ENCODE measurements at regions not wholly inside any gene's neighbourhood (a gene's known extent, or its start where the extent isn't known, plus 50 kb on each side); places are given as distances from the start of the nearest gene placed in this dataset.

- no peak for DNase-seq
- 47 to 63% (median 49%) methylated on average over 4 of the region's 4 CpGs for WGBS, 5 donors
- no peak overlapping the region for H3K4me3 ChIP-seq
- no peaks in the 10 kb centered on the region for H3K9me3 ChIP-seq
- no peaks in the 10 kb centered on the region for H3K36me3 ChIP-seq
- H3K27ac ChIP-seq = no peak overlapping the region
- H3K4me1 ChIP-seq = no peaks in the 10 kb centered on the region
- intact Hi-C loops (cut with DNase I; ENCODE audit: low total_unique reads) = no loop called here
- TF ChIP-seq POLR2A (IDR thresholded peaks at IDR 0.05) (no peak), POLR2AphosphoS5 (IDR thresholded peaks at IDR 0.05) (no peak), EP300 (IDR thresholded peaks at IDR 0.05) (no peak), CTCF (IDR thresholded peaks at IDR 0.05) (no peak)
- H3K27me3 ChIP-seq = peaks cover 0 to 3% (median 0%) of the 10 kb centered on the region in 3 donors
Observed at GRCh38 chr12:125996443-125996842, 931.2 kb downstream of the AACS start.

- Histone ChIP-seq H3K27ac (no peak overlapping the region), H3K9me3 (peaks cover 0 to 22% (median 20%) of the 10 kb centered on the region in 4 donors), H3K36me3 (no peaks in the 10 kb centered on the region), H3K4me3 (no peak overlapping the region), H3K4me1 (no peaks in the 10 kb centered on the region), H3K27me3 (no peaks in the 10 kb centered on the region)
- no peak for DNase-seq
- intact Hi-C loops (cut with DNase I; ENCODE audit: low total_unique reads) = no loop called here
- TF ChIP-seq CTCF (IDR thresholded peaks at IDR 0.05) (no peak), POLR2AphosphoS5 (IDR thresholded peaks at IDR 0.05) (no peak), POLR2A (IDR thresholded peaks at IDR 0.05) (no peak), EP300 (IDR thresholded peaks at IDR 0.05) (no peak)
- 68 to 81% (median 80%) methylated on average over 7 of the region's 7 CpGs for WGBS, 5 donors
Observed at GRCh38 chr12:125999628-126000027, 934.4 kb downstream of the AACS start.

GRCh38 chr12:126019385-126019784 is 954.1 kb downstream of the AACS start:
- H3K36me3 ChIP-seq = no peaks in the 10 kb centered on the region
- 65 to 82% (median 78%) methylated on average over 6 of the region's 6 CpGs for WGBS, 5 donors
- H3K4me3 ChIP-seq = no peak overlapping the region
- H3K27ac ChIP-seq = no peak overlapping the region
- no peaks in the 10 kb centered on the region for H3K27me3 ChIP-seq
- no peak for DNase-seq
- H3K4me1 ChIP-seq = no peaks in the 10 kb centered on the region
- TF ChIP-seq CTCF (IDR thresholded peaks at IDR 0.05) (no peak), POLR2AphosphoS5 (IDR thresholded peaks at IDR 0.05) (no peak), POLR2A (IDR thresholded peaks at IDR 0.05) (no peak), EP300 (IDR thresholded peaks at IDR 0.05) (no peak)
- intact Hi-C loops (cut with DNase I; ENCODE audit: low total_unique reads) = no loop called here
- H3K9me3 ChIP-seq = peaks cover 0 to 49% (median 29%) of the 10 kb centered on the region in 4 donors

- Histone ChIP-seq H3K27ac (no peak overlapping the region), H3K4me1 (no peaks in the 10 kb centered on the region), H3K27me3 (no peaks in the 10 kb centered on the region), H3K9me3 (peaks cover 0 to 34% (median 26%) of the 10 kb centered on the region in 4 donors), H3K36me3 (no peaks in the 10 kb centered on the region), H3K4me3 (no peak overlapping the region)
- WGBS, 5 donors = 66 to 79% (median 71%) methylated on average over 2 of the region's 2 CpGs
- TF ChIP-seq POLR2AphosphoS5 (IDR thresholded peaks at IDR 0.05) = no peak
- no peak for DNase-seq
- intact Hi-C loops (cut with DNase I; ENCODE audit: low total_unique reads) = no loop called here
Observed at GRCh38 chr12:126021675-126022074, 956.4 kb downstream of the AACS start.

GRCh38 chr12:126027825-126028224 is 962.6 kb downstream of the AACS start:
- Histone ChIP-seq H3K36me3 (no peaks in the 10 kb centered on the region), H3K27ac (no peak overlapping the region), H3K27me3 (no peaks in the 10 kb centered on the region), H3K4me3 (no peak overlapping the region), H3K9me3 (peaks cover 0 to 5% (median 0%) of the 10 kb centered on the region in 4 donors), H3K4me1 (no peaks in the 10 kb centered on the region)
- WGBS, 5 donors = 88 to 96% (median 90%) methylated on average over 2 of the region's 2 CpGs
- intact Hi-C loops (cut with DNase I; ENCODE audit: low total_unique reads) = no loop called here
- no peak for DNase-seq
- TF ChIP-seq CTCF (IDR thresholded peaks at IDR 0.05) (no peak), EP300 (IDR thresholded peaks at IDR 0.05) (no peak), POLR2A (IDR thresholded peaks at IDR 0.05) (no peak), POLR2AphosphoS5 (IDR thresholded peaks at IDR 0.05) (no peak)

All from stomach (tissue), 8 donors.